ENCODE measurements at regions not wholly inside any gene's neighbourhood (a gene's known extent, or its start where the extent isn't known, plus 50 kb on each side); places are given as distances from the start of the nearest gene placed in this dataset.

- DNase-seq (ENCODE audit: low read depth) = no peak
Observed at GRCh38 chr2:122417114-122417513, 661.7 kb downstream of the TSN start.

DNA sequence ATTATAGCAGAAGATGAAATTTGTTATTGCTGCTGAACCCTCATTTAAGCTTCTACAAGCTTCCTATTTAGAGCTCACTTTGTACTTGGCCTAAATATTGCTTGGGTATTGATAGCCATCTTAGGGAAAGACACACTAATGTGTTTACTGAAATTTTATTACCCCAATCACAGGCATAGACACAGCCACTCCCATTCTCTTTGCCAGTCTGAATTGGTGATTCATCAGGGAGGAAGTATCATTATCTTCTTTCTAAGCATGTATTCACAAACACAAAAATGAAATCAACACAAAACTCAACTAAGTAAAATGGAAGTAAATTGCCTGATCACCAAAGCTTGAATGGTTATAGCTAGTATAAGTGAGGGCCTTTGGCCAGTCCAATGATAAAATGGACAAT lies 666.3 kb downstream of the TSN start:
- DNase-seq (ENCODE audit: low read depth) = no peak

GRCh38 chr2:122422384-122422991 lies 667.0 kb downstream of the TSN start:
- no peak for DNase-seq (ENCODE audit: low read depth)

GRCh38 chr2:122423934-122424333 lies 668.5 kb downstream of the TSN start:
- no peak for DNase-seq (ENCODE audit: low read depth)

- no peak for DNase-seq (ENCODE audit: low read depth)
Observed at GRCh38 chr2:122433123-122433754, 677.8 kb downstream of the TSN start.

DNA sequence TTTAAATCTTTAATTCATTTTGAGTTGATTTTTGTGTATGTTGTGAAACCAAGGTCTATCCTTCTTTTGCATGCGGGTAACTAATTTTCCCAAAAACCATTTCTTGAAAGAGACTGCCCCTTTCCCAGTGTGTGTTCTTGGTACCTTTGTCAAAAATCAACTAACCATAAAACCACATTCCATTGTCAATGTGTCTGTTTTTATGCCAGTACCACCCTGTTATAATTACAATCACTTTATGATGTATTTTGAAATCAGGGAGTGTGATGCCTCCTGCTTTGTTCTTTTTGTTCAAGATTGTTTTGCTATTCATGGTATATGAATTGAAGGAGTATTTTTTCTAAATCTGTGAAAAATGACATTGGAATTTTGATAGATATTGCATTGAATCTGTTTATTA lies 689.6 kb downstream of the TSN start:
- DNase-seq (ENCODE audit: low read depth) = no peak

DNA sequence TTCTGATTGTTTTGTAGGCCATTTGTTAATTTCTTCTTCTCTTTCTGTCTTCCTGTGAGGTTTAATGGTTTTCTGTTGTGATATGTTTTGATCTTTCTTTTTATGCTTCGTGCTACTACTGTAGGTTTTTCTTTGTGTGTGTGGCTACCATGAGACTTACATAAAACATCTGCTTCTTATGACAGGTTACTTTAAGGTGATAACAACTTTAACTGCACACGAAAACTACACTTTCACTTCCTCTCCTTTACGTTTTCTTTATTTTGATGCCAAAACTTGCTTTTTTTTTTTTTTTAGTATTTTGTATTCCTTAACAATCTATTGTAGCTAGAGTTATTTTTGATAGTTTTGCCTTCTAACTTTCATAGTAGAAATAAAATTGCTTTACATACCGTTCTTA lies 691.3 kb downstream of the TSN start:
- no peak for DNase-seq (ENCODE audit: low read depth)

DNA sequence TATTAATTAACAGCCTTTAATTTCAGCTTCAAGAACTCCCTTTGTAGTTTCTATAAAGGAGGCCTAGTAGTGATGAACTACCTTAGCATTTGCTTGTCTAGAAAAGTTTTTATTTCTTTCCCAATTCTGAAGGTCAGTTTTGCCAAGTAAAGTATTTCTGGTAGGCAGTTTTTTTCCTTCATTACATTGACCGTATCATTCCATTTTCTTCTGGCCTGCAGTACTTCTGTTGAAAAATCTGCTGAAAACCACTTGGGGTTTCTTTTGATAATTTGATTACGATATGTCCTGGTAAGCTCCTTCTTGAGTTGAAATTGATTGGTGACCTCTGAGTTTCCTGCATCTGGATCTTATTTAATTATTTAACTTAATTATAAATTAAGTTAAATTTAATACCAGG lies 691.8 kb downstream of the TSN start:
- no peak for DNase-seq (ENCODE audit: low read depth)

- no peak for DNase-seq (ENCODE audit: low read depth)
Observed at GRCh38 chr2:122451040-122451439, 695.6 kb downstream of the TSN start.

DNA sequence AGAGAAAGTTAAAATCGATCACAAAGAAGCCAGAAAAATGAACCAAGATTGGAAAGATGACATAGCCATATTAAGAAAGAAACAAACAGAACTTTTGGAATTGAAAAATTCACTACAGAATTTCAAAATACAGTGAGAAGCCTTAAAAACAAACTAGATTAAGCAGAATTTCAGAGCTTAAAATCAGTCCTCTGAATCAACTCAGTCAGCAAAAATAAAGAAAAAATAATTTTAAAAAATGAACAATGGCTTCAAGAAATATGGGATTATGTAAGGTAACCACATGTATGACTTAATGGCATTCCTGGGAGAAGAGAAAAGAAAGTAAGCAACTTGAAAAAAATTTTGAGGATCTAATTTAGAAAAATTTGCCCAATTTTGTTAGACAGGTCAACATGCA lies 696.2 kb downstream of the TSN start:
- no peak for DNase-seq (ENCODE audit: low read depth)

GRCh38 chr2:122469147-122469546 lies 713.7 kb downstream of the TSN start:
- no peak for DNase-seq (ENCODE audit: low read depth)

DNA sequence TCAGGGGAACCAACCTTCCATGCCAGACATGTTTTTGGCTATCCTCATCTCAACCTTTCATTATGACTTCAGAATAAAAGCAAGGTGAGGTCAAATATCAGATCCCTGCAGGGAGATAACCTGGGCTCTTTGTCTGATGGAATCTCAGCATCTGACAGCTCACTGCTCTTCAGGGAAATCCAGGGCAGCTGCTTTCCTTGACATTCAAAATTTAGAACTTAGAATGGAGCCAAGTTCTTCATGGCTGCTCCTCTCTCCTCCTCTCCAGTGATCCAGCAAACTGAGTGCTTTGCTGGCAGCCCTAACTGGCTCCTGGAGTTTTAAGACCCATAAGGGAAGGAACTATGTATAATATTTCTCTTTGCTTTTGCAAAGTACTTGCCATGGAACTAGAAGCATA lies 716.3 kb downstream of the TSN start:
- no peak for DNase-seq (ENCODE audit: low read depth)

DNA sequence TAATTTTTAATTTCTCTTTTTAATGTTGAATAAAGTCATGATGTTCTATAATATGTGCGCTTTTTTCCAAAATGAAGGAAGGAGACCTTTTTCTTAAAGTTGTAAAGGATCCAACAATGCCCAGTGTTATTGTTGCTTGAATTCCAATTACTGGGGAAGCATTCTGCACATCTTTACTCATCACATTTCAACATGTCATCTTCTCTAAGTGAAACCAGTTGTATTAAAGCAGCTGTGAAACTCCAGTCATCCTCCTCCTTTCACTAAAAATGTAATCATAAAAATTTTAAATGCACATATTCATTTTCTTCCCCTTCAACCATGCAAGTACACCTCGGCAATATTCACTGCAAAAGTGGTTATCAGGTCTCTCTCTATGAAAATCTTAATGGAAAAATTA lies 722.7 kb downstream of the TSN start:
- DNase-seq (ENCODE audit: low read depth) = no peak

DNA sequence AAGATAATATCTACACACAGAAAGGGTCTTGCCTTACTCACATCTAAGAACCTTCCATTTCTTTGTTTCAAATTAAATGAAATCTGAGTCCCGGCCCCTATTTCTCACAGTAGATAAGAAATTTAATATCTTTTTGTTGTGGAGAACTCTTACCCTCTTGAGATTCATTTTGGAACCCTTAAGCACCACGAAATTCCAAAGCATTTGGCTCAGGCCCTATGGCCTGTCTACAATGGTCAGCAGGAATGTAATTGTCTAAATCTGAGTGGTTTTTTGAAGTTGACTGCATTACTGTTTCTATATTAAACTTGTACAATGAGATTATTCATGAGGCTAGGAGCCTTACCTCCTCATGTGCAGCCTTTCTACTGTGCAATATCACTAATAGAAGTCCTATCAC lies 723.3 kb downstream of the TSN start:
- DNase-seq (ENCODE audit: low read depth) = no peak

DNA sequence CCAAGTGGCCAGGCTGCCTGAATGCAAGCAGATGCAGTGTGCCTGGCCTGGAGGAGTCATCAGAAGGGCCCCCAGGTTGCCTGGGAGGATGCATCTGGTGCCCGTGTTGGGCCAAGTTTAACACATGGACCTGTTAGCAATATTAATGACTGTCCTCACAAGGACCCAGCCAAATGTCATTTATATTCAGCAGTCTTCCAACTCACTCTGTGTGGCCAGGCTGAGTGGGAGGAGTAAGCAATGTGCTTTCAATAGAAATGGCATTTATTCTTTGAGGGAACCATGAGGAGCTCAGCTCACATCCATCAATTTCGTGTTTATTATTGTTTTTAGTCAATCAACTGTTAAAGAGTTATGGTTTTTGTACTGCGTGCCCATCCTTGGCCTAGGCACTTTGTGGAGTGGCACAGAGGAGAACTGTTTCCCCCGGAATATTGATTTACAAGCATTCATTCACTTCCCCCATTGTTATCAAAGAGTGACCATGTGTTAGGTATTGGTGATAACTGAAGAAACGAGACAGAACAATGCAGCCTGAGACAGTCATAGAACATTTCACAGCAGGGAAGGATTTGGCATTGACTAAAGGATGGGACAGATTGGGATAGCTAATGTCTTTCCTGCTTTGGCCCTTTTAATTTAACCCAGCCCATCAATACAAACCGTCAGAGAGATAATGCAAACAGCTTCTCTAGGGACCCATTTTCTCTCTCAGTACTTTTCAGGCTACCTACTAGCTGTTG lies 725.2 kb downstream of the TSN start:
- DNase-seq (ENCODE audit: low read depth) = no peak

DNA sequence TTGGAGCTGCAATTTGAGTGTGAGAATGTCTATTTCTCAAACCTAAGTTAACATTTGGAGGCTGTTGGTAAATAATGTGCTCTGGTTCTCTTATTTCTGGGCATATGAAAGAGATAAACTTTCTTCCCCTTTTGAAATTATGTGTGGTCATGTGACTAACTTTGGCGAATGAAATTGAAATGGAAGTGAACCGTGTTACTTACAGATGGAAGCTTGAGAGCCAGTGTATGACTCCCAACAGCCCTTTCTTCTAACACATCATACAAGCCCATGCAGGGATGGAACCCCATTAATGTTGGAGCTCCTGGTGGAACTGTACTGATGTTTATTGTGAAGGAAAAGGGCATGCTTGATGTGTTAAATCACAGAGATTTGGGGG lies 725.8 kb downstream of the TSN start:
- DNase-seq (ENCODE audit: low read depth) = no peak

DNA sequence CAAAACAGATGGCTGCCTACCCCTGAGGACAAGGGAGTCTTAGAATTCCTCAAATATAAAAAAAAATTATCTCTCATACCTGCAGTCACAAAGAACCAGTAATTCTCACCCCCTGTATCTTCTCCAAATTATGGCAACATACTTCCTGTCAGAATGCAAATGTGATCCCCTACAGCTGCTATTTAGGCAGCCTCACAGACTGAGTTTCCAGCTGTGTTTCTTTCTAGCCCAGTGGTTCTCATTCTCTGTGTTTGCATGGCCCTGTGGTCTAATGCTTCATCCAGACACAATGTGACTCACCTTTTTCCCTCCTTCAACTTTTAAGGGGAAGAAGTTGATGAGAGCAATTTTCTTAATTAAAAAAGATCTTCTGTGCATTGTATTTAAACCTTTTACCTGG lies 726.3 kb downstream of the TSN start:
- no peak for DNase-seq (ENCODE audit: low read depth)

GRCh38 chr2:122486086-122486485 lies 730.6 kb downstream of the TSN start:
- no peak for DNase-seq (ENCODE audit: low read depth)

- DNase-seq (ENCODE audit: low read depth) = no peak
Observed at GRCh38 chr2:122486705-122487415, 731.4 kb downstream of the TSN start.

DNA sequence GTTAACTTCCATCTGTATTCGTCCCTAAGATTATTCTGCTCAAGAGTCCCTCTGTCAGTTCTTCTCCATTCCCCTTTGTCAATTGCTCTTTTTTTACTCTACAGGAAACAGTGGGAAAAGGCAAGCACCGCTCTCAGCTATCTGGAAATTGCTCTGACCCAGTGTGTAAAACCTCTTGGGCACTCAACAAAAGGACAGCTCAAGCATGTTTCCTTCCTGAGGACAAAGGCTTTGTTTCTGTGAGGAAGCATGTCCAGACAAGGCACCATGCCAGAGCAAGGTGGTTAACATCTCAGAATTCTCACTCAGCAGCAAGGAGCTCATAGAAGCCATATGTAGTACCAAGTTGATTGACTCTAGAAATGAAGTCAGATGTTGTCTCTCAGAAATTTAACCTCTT lies 735.6 kb downstream of the TSN start:
- no peak for DNase-seq (ENCODE audit: low read depth)

GRCh38 chr2:122500316-122501105 lies 745.1 kb downstream of the TSN start:
- no peak for DNase-seq (ENCODE audit: low read depth)

DNA sequence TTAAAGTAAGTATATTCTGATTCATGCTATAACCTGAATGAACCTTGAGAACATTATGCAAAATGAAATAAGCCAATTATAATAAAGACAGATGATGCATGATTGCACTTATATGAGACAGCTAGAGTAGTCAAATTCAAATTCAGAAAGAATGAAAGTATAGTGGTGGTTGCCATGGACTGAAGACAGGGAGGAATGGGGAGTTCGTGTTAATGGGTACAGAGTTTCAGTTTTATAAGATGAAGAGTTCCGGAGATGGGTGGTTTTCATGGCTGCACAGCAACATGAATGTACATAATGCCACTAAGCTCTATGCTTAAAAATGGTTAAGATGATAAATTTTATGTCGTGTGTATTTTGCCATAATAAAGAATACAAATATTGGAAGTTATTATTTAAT lies 751.2 kb downstream of the TSN start:
- DNase-seq (ENCODE audit: low read depth) = no peak

Measured in stimulated activated CD4-positive, alpha-beta T cell treated with anti-CD3 and anti-CD28 coated beads, Interleukin-2, amount 100 ng/mL, for 4 hours (primary cell).